Natural killer cell (primary cell): ENCODE measurements at regions not wholly inside any gene's neighbourhood (a gene's known extent, or its start where the extent isn't known, plus 50 kb on each side); places are given as distances from the start of the nearest gene placed in this dataset.
"Not testable (repeated sequence)": the region's sequence is repeated elsewhere in the genome, so short reads cannot be mapped to it uniquely, and the experiment has no call there.

ENCODE experiments used
- ATAC-seq, 3 donors: fragments of 150-1000 bp in 2 of 3; fragments of 200-7000 bp in 1 of 3; cut with Tn5 transposase; 1 replicate in 1 of 3; 2 replicates in 2 of 3; pipeline ENCODE4 v1.10.0; 2021; ENCODE audit warnings: mild to moderate bottlenecking in 2 of 3, moderate library complexity in 2 of 3
- DNase-seq, 2 donors: peaks; one replicate each; pipeline versions ENCODE4 v3.0.0 to v3.0.0-alpha.2; 2013 to 2021; ENCODE audit warnings: mixed read lengths in 1 of 2
- H3K27ac ChIP-seq: one replicate; pipeline ENCODE4 v1.5.1; 2013; ENCODE audit warnings: mild to moderate bottlenecking, low read length
- H3K27me3 ChIP-seq: one replicate; pipeline ENCODE4 v1.6.1; 2013; ENCODE audit warnings: low read length; ENCODE audit not compliant: control insufficient read depth, insufficient read depth
- H3K36me3 ChIP-seq: one replicate; pipeline ENCODE4 v1.6.1; 2013; ENCODE audit warnings: low read length; ENCODE audit not compliant: control insufficient read depth, insufficient read depth
- H3K4me1 ChIP-seq: one replicate; pipeline ENCODE4 v1.6.1; 2013; ENCODE audit warnings: low read length; ENCODE audit not compliant: control insufficient read depth, insufficient read depth
- H3K4me3 ChIP-seq: one replicate; pipeline ENCODE4 v1.5.1; 2013; ENCODE audit warnings: low read length
- H3K9me3 ChIP-seq: one replicate; pipeline ENCODE4 v1.6.1; 2013; ENCODE audit warnings: low read length; ENCODE audit not compliant: control insufficient read depth, insufficient read depth
- H3K27ac Mint-ChIP-seq, 2 donors: one replicate each; pipeline ENCODE4 v1.8.0; 2022; ENCODE audit warnings: mild to moderate bottlenecking in 2 of 2, mixed read lengths in 2 of 2, moderate library complexity in 1 of 2
- H3K27me3 Mint-ChIP-seq, 2 donors: one replicate each; pipeline ENCODE4 v1.8.0; 2022; ENCODE audit warnings: low read depth in 2 of 2, mixed read lengths in 2 of 2
- H3K36me3 Mint-ChIP-seq: one replicate; pipeline ENCODE4 v1.8.0; 2022; ENCODE audit warnings: mixed read lengths
- H3K4me1 Mint-ChIP-seq, 2 donors: one replicate each; pipeline ENCODE4 v1.8.0; 2022; ENCODE audit warnings: mixed read lengths in 2 of 2
- H3K4me3 Mint-ChIP-seq: one replicate; pipeline ENCODE4 v1.8.0; 2022; ENCODE audit warnings: mild to moderate bottlenecking, moderate library complexity, mixed read lengths
- H3K9me3 Mint-ChIP-seq, 2 donors: one replicate each; pipeline ENCODE4 v1.8.0; 2022; ENCODE audit warnings: mixed read lengths in 2 of 2
- WGBS: methylation state at CpG from one replicate; pipeline ENCODE4 v1.1.7; 2013; ENCODE audit warnings: missing lambda C conversion rate; ENCODE audit not compliant: insufficient coverage; 5-methylcytosine and 5-hydroxymethylcytosine counted together
- intact Hi-C: fragments of 100-400 bp; cut with micrococcal nuclease; formaldehyde crosslinking; loops from one replicate; pipeline ENCODE4 v1.14.2; 2022
- TF ChIP-seq, protein P1 (sequence below): fragments of 200-600 bp; IDR thresholded peaks from one replicate; pipeline ENCODE4 v1.8.0; 2022; ENCODE audit warnings: antibody characterized with exemption

DNA sequence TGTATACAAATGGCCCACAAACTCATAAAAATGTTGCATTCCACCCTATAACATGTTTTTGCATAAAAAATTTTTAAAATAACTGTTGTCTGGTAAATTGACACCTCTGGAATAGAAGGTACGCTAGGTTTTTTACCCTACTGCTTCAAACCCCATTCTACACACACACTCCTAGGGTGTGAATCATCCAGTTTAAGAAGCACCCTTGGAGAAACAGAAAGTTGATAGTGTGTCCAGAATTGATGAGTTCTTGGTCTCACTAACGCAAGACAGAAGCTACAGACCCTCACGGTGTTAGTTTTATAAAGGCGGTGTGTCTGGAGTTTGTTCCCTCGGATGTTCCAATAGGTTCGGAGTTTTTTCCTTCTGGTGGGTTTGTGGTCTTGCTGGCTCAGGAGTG lies 158.5 kb downstream of the KLRB1 start:
- no peak overlapping the region for H3K27ac ChIP-seq
- Mint-ChIP-seq H3K36me3 (no peaks in the 10 kb centered on the region), H3K27me3 (no peaks in the 10 kb centered on the region), H3K9me3 (no peaks in the 10 kb centered on the region), H3K4me1 (peaks cover 25% of the 10 kb centered on the region in 2 donors), H3K4me3 (peak overlapping the region; percentile 100), H3K27ac (peak overlapping the region; percentile 93 to 94)
- 56% methylated on average over 5 of the region's 6 CpGs for WGBS
- H3K36me3 ChIP-seq: no peaks in the 10 kb centered on the region
- intact Hi-C loops: no loop called here
- TF ChIP-seq, protein P1, sequence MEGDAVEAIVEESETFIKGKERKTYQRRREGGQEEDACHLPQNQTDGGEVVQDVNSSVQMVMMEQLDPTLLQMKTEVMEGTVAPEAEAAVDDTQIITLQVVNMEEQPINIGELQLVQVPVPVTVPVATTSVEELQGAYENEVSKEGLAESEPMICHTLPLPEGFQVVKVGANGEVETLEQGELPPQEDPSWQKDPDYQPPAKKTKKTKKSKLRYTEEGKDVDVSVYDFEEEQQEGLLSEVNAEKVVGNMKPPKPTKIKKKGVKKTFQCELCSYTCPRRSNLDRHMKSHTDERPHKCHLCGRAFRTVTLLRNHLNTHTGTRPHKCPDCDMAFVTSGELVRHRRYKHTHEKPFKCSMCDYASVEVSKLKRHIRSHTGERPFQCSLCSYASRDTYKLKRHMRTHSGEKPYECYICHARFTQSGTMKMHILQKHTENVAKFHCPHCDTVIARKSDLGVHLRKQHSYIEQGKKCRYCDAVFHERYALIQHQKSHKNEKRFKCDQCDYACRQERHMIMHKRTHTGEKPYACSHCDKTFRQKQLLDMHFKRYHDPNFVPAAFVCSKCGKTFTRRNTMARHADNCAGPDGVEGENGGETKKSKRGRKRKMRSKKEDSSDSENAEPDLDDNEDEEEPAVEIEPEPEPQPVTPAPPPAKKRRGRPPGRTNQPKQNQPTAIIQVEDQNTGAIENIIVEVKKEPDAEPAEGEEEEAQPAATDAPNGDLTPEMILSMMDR: no peak
- peak overlapping the region; percentile 20 for H3K4me3 ChIP-seq
- peaks cover 10% of the 10 kb centered on the region for H3K4me1 ChIP-seq
- H3K9me3 ChIP-seq: peaks cover 3% of the 10 kb centered on the region
- no peaks in the 10 kb centered on the region for H3K27me3 ChIP-seq
- ATAC-seq (no peak), DNase-seq (peak in 1 of 2 donors; percentile 6)

DNA sequence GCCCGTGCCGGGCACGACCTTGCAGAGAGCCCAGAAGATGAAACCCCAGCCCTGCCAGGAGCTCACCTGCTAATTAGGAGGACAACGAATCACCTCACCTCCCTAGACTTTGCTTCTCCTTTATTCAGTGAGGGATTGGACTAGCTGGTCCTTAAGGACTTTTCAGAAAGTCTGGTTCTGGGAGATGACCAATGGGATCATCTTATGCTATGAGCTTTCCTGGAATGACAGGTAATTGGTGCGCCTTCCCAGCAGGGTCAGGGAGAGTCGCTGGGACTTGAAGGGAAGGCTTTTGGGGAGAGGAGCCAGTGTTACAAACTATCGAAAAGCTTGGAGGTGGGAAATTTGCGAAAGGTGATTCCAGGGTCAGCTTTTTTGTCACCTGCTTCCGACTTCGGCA lies 159.1 kb downstream of the KLRB1 start:
- peak in 1 of 2 donors; percentile 10 for DNase-seq

DNA sequence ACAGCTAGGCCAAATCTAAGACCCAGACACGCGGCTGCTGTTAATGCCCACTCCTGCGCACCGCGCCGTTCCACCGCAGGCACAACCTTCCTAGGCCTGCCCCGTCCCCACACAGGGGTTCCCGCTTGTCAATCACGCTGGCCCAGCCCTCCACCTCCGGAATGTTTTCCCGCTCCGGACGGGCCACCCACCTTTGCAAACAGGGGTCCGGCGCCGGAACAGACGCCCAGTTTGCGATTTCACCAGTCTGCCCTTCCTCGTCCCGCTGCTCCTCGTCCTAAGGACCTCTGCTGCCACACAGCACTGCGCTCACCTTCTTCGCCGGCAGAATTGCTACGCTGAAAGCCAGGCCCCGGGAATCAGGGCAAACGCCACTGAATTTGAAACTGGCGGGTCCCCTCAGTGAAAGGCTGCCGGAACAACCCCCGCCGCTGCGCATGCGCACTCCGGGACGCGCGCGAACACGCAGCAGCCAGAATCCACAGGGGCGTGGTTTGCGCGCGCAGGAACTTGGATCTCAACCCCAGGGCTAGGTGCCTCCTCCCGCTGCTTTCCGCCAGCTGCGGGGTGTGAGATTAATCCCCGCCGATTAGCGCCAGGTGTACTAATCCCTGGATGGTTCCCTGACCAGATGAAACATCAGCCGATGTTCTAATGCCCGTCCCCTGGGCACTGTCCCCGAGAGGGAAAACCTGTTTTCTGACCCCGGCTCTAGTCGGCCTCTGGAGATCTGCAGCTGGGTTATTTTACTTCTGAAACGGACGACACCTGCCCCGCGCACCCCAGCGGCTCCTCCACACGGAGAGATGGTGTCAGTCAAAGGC lies 159.7 kb downstream of the KLRB1 start:
- H3K27ac ChIP-seq: peak overlapping the region; percentile 49
- ATAC-seq (peak; percentile 88 to 91 (median 91)), DNase-seq (peak; percentile 86 to 93)
- peak overlapping the region; percentile 88 for H3K4me3 ChIP-seq
- H3K36me3 ChIP-seq, H3K9me3 ChIP-seq, H3K27me3 Mint-ChIP-seq, H3K27me3 ChIP-seq, intact Hi-C loops, H3K36me3 Mint-ChIP-seq, H3K9me3 Mint-ChIP-seq: not testable (repeated sequence)
- Mint-ChIP-seq H3K4me1 (peaks cover 25% of the 10 kb centered on the region in 2 donors), H3K4me3 (peak overlapping the region; percentile 100), H3K27ac (peak overlapping the region; percentile 93 to 94)
- under 1% methylated on average over 60 of the region's 61 CpGs for WGBS
- H3K4me1 ChIP-seq: peaks cover 10% of the 10 kb centered on the region

More for the DNA sequence above, 159.1 kb downstream of the KLRB1 start:
- H3K9me3 Mint-ChIP-seq, H3K27me3 ChIP-seq, H3K27ac ChIP-seq, intact Hi-C loops, H3K9me3 ChIP-seq, H3K36me3 Mint-ChIP-seq, ATAC-seq, H3K36me3 ChIP-seq, H3K27me3 Mint-ChIP-seq: not testable (repeated sequence)
- Mint-ChIP-seq H3K4me1 (peaks cover 25% of the 10 kb centered on the region in 2 donors), H3K4me3 (peak overlapping the region; percentile 100), H3K27ac (peak overlapping the region; percentile 93 to 94)
- WGBS: 27% methylated on average over 6 of the region's 10 CpGs
- H3K4me1 ChIP-seq: peaks cover 10% of the 10 kb centered on the region
- peak overlapping the region; percentile 88 for H3K4me3 ChIP-seq

DNA sequence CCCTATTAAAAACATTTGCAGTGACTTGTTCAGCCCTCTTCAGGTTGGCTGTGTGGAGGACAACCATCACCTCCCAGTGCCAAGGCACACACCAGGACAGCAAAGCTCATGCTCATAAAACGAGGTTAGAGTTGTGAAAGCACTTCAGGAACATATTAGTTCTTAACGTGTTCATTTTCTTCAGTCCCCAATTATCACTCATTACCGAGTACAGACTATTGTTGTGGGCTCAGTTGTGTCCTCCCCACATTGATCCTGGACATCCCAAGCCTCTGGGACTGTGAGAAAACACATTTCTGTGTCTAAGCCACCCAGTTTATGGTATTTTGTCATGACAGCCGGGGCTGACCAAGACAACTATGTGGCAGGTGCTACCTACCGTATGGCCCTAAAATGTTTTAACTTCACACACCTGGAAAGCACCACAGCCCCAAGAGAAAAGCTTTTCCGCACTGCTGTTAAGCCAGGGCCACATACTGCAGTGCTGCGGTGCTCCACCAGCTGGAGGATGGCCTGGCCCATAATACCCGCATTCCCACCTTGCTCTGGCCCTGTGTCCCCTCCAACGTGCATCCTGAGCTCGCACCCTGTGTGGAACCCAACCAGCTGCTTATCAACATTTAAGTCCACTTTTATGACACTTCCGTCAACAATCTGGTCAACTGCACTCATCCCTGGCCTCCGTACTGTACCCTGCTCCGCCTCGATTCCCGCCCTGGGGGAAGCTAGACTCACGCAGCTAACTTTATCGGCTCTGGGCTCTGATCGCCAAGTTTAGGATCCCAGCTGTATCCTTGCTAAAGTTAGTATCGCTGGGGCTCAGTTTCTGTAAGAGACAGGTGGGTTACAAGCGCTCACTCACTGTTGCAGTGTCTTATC lies 160.6 kb downstream of the KLRB1 start:
- intact Hi-C loops, H3K27me3 Mint-ChIP-seq, H3K36me3 Mint-ChIP-seq, H3K9me3 Mint-ChIP-seq, H3K27ac ChIP-seq, DNase-seq, H3K36me3 ChIP-seq, H3K27me3 ChIP-seq, H3K9me3 ChIP-seq: not testable (repeated sequence)
- peaks cover 10% of the 10 kb centered on the region for H3K4me1 ChIP-seq
- H3K27ac Mint-ChIP-seq: peak overlapping the region; percentile 93 to 94
- 24% methylated on average over 8 of the region's 20 CpGs for WGBS
- peak overlapping the region; percentile 88 for H3K4me3 ChIP-seq
- peak in 1 of 3 donors; percentile 6 for ATAC-seq
- H3K4me3 Mint-ChIP-seq: peak overlapping the region; percentile 100
- peaks cover 25% of the 10 kb centered on the region in 2 donors for H3K4me1 Mint-ChIP-seq

DNA sequence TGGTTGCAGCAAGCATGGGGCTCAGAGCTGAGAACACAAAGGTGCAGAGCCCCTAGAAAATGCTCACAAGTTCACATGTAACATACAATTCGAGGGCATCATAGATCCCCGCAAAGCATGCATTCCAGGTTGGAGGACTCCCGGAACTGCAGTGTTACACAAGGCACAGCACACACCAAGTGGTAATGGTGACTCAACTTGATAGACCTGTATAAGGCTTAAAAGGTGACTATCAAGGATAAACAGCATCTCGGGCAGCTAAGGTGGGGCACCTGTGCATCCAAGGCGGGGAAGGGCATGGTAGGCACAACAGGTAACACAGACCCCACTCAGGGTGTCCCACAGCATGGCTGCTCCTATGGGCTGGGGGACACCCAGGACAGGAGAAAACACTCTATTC lies 167.3 kb downstream of the KLRB1 start:
- ATAC-seq, H3K27ac Mint-ChIP-seq: not testable (repeated sequence)

DNA sequence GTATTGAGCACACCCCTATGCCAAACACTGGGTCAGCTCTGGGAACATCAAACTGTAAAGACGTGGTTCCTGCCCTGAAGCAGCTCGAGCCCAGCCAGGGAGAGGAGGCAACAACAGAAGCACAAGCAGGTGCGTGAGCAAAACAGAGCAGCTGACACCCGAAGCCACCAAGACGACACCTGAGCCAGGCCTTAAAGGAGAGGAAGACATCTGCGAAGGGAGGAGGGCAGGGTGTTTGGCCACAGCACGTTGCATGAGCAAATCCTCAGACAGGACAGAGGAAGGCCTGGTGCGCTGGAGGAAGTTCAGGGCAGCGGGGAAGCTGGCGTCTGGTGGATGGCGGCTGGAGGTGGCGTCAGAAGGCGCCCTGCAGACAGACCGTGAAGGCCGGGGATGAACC lies 172.0 kb downstream of the KLRB1 start:
- H3K9me3 Mint-ChIP-seq, intact Hi-C loops, H3K36me3 Mint-ChIP-seq, H3K27me3 Mint-ChIP-seq, H3K36me3 ChIP-seq, H3K9me3 ChIP-seq, H3K27ac ChIP-seq, H3K27me3 ChIP-seq, H3K4me1 ChIP-seq, DNase-seq, H3K4me1 Mint-ChIP-seq, H3K27ac Mint-ChIP-seq, H3K4me3 Mint-ChIP-seq, H3K4me3 ChIP-seq: not testable (repeated sequence)
- peak in 1 of 3 donors; percentile 45 for ATAC-seq
- WGBS: 100% methylated on average over 2 of the region's 15 CpGs

More for the DNA sequence above, 167.3 kb downstream of the KLRB1 start:
- H3K9me3 Mint-ChIP-seq, H3K4me1 ChIP-seq, H3K36me3 ChIP-seq, H3K4me3 ChIP-seq, H3K27me3 ChIP-seq, H3K27me3 Mint-ChIP-seq, H3K9me3 ChIP-seq, H3K27ac ChIP-seq, intact Hi-C loops, H3K4me3 Mint-ChIP-seq, H3K4me1 Mint-ChIP-seq, DNase-seq, H3K36me3 Mint-ChIP-seq: not testable (repeated sequence)
- 57% methylated on average over 1 of the region's 5 CpGs for WGBS

DNA sequence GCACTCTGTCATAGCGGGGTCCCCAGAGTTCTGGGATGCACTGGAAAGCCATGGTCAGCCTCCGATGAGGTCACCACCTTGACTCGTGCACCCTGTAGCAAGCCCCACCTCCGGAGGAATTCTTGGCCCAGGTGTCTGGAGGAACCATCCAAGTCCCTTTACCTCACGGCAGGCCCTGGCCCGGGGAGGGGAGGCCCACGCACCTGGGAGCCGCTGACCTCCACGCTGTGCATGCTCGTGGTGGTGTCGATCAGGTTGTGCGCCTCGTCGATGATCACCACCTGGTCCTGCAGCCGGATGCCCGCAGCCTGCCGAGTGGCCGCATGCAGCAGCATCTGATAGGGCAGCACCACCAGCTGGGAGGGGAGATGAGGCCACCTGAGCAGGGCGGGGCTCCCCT lies 177.3 kb downstream of the KLRB1 start:
- DNase-seq, H3K27ac Mint-ChIP-seq, H3K27me3 Mint-ChIP-seq, H3K9me3 Mint-ChIP-seq, H3K4me3 Mint-ChIP-seq, H3K27ac ChIP-seq, H3K4me1 ChIP-seq, H3K36me3 ChIP-seq, H3K27me3 ChIP-seq, H3K4me3 ChIP-seq, H3K9me3 ChIP-seq, H3K36me3 Mint-ChIP-seq, ATAC-seq, H3K4me1 Mint-ChIP-seq, intact Hi-C loops: not testable (repeated sequence)
- WGBS: 96% methylated on average over 13 of the region's 19 CpGs
